Activated T-cell treated with anti-CD3 and anti-CD28 coated beads, Interleukin-2, amount 50 U/mL, for 24 hours (primary cell): ENCODE measurements at regions not wholly inside any gene's neighbourhood (a gene's known extent, or its start where the extent isn't known, plus 50 kb on each side); places are given as distances from the start of the nearest gene placed in this dataset.
"Not testable (repeated sequence)": the region's sequence is repeated elsewhere in the genome, so short reads cannot be mapped to it uniquely, and the experiment has no call there.

ENCODE experiments used
- DNase-seq: peaks from one replicate; pipeline ENCODE4 v3.0.0-alpha.2; 2020
- H3K27ac Mint-ChIP-seq: 2 replicates; pipeline ENCODE4 v1.8.0; 2020; ENCODE audit warnings: mild to moderate bottlenecking, mixed read lengths
- H3K27me3 Mint-ChIP-seq: 2 replicates; pipeline ENCODE4 v1.8.0; 2020; ENCODE audit warnings: mixed read lengths
- H3K36me3 Mint-ChIP-seq: 2 replicates; pipeline ENCODE4 v1.8.0; 2020; ENCODE audit warnings: low read depth, mixed read lengths
- H3K4me1 Mint-ChIP-seq: 2 replicates; pipeline ENCODE4 v1.8.0; 2020; ENCODE audit warnings: low read depth, mixed read lengths
- H3K4me3 Mint-ChIP-seq: 2 replicates; pipeline ENCODE4 v1.8.0; 2020; ENCODE audit warnings: mild to moderate bottlenecking, moderate library complexity, mixed read lengths
- H3K9me3 Mint-ChIP-seq: 2 replicates; pipeline ENCODE4 v1.8.0; 2020; ENCODE audit warnings: mixed read lengths

- not testable (repeated sequence) for H3K9me3 Mint-ChIP-seq, H3K4me1 Mint-ChIP-seq, H3K4me3 Mint-ChIP-seq, H3K36me3 Mint-ChIP-seq, H3K27ac Mint-ChIP-seq, DNase-seq, H3K27me3 Mint-ChIP-seq
Measured at GRCh38 chr15:21731496-21731895, 146.0 kb downstream of the POTEB start.

DNA sequence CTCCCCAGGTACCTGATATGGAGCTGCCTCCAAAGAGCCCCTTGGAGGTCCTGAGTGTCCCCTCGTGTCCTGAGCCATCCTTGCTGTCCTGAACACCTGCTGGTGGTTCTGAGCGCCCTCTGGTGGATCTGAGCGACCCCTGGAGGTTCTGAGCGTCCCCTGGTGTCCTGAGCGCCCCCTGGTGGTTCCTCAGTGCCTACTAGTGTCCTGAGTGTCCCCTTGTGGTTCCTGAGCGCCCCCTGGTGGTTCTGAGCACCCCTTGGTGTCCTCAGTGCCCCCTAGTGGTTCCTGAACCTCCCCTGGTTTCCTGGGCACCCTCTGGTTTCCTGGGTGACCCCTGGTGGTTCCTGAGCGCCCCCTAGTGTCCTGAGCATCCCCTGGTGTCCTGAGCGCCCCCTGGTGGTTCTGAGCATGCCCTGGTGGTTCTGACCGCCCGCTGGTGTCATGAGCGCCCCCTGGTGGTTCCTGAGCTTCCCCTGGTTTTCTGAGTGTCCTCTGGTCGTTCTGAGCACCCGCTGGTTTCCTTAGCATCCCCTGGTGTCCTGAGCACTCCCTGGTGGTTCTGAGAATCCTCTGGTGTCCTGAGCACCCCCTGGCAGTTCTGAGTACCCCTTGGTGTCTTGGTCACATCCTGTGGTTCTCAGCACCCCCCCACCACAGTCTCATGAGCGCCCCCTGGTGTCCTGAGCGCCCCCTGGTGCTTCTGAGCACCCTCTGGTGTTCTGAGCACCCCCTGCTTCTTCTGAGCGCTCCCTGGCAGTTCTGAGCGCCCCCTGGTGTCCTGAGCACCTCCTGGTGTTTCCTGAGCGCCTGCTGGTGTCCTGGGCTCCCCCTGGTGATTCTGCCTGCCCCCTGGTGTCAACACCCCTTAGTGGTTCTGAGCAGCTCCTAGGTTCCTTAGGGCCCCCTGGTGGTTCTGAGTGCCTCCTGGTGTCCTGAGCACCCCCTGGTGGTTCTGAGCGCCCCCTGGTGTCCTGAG lies 146.8 kb downstream of the POTEB start:
- not testable (repeated sequence) for H3K27me3 Mint-ChIP-seq, H3K9me3 Mint-ChIP-seq, H3K36me3 Mint-ChIP-seq, H3K27ac Mint-ChIP-seq, DNase-seq, H3K4me3 Mint-ChIP-seq, H3K4me1 Mint-ChIP-seq

DNA sequence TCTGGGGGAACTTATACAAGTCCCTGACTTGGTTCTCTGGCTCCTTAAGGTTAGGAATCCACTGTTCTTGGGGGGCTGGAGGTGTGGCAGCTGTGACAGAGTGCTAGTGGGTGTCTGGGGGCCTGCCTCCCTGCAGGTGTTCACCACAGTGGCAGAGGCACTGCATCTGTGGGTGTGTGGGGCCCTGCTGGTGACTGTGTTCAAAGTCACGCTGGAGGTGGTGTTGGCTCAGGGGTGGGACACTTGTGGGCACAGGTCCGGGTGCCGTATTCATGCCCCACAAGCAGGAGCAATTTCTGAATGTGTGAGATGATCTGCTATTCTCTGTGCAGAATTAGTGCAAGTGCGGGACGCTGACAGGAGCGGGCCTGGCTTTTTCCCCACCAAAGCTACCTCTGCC lies 152.5 kb downstream of the POTEB start:
- DNase-seq, H3K4me3 Mint-ChIP-seq, H3K36me3 Mint-ChIP-seq, H3K27me3 Mint-ChIP-seq, H3K4me1 Mint-ChIP-seq, H3K27ac Mint-ChIP-seq, H3K9me3 Mint-ChIP-seq: not testable (repeated sequence)

- H3K9me3 Mint-ChIP-seq, H3K4me1 Mint-ChIP-seq, H3K27ac Mint-ChIP-seq, H3K4me3 Mint-ChIP-seq, DNase-seq, H3K36me3 Mint-ChIP-seq, H3K27me3 Mint-ChIP-seq: not testable (repeated sequence)
Measured at GRCh38 chr15:21721115-21721514, 156.4 kb downstream of the POTEB start.

- not testable (repeated sequence) for H3K27me3 Mint-ChIP-seq, H3K27ac Mint-ChIP-seq, H3K4me3 Mint-ChIP-seq, H3K36me3 Mint-ChIP-seq, H3K4me1 Mint-ChIP-seq, H3K9me3 Mint-ChIP-seq, DNase-seq
Measured at GRCh38 chr15:21718779-21719178, 158.8 kb downstream of the POTEB start.

- H3K9me3 Mint-ChIP-seq, H3K36me3 Mint-ChIP-seq, H3K4me1 Mint-ChIP-seq, H3K4me3 Mint-ChIP-seq, DNase-seq, H3K27me3 Mint-ChIP-seq, H3K27ac Mint-ChIP-seq: not testable (repeated sequence)
Measured at GRCh38 chr15:21718108-21718507, 159.4 kb downstream of the POTEB start.

DNA sequence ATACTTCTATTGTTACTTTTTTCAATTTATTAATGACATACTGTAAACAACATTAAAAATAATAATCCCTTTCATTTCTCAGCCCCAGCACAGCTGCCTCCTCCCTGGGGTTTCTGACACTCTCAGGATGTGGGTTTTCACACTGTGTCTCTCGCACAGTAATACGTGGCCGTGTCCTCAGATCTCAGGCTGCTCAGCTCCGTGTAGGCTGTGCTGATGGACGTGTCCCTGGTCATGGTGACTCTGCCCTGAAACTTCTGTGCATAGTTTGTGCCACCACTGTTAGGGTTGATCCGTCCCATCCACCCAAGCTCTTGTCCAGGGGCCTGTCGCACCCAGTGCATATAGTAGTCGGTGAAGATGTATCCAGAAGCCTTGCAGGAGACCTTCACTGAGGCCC lies 159.9 kb downstream of the POTEB start:
- H3K4me3 Mint-ChIP-seq, H3K4me1 Mint-ChIP-seq, DNase-seq, H3K9me3 Mint-ChIP-seq, H3K27ac Mint-ChIP-seq, H3K36me3 Mint-ChIP-seq, H3K27me3 Mint-ChIP-seq: not testable (repeated sequence)

- not testable (repeated sequence) for DNase-seq, H3K27ac Mint-ChIP-seq, H3K36me3 Mint-ChIP-seq
Measured at GRCh38 chr15:21705480-21705879, 172.1 kb downstream of the POTEB start.

DNA sequence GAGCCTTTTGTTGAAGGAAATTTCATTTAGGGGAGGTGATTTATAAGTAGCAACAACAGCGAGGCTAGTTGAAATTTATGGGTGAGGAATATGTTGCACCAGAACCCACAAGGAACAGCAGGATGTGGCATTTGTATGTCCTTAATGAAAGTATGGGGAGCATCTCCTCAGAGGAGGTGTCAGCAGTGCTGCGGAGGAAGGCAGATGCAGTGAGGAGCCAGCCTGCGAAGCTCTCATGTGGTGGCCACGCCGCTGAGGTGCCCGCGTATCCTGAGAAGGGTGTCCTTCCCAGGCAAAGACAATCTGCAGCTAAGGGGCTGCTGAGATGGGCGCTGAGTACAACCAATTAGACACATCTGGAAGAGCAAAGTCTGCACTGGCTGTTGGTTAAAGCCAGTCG lies 178.9 kb downstream of the POTEB start:
- H3K4me1 Mint-ChIP-seq, DNase-seq: not testable (repeated sequence)

More at GRCh38 chr15:21705480-21705879, 172.1 kb downstream of the POTEB start:
- H3K9me3 Mint-ChIP-seq, H3K4me1 Mint-ChIP-seq, H3K27me3 Mint-ChIP-seq, H3K4me3 Mint-ChIP-seq: not testable (repeated sequence)

GRCh38 chr15:21695089-21695488 lies 182.4 kb downstream of the POTEB start:
- not testable (repeated sequence) for H3K27me3 Mint-ChIP-seq, H3K27ac Mint-ChIP-seq, DNase-seq, H3K4me1 Mint-ChIP-seq, H3K9me3 Mint-ChIP-seq, H3K4me3 Mint-ChIP-seq, H3K36me3 Mint-ChIP-seq

More for the DNA sequence above, 178.9 kb downstream of the POTEB start:
- H3K4me3 Mint-ChIP-seq, H3K27me3 Mint-ChIP-seq, H3K9me3 Mint-ChIP-seq, H3K36me3 Mint-ChIP-seq, H3K27ac Mint-ChIP-seq: not testable (repeated sequence)

DNA sequence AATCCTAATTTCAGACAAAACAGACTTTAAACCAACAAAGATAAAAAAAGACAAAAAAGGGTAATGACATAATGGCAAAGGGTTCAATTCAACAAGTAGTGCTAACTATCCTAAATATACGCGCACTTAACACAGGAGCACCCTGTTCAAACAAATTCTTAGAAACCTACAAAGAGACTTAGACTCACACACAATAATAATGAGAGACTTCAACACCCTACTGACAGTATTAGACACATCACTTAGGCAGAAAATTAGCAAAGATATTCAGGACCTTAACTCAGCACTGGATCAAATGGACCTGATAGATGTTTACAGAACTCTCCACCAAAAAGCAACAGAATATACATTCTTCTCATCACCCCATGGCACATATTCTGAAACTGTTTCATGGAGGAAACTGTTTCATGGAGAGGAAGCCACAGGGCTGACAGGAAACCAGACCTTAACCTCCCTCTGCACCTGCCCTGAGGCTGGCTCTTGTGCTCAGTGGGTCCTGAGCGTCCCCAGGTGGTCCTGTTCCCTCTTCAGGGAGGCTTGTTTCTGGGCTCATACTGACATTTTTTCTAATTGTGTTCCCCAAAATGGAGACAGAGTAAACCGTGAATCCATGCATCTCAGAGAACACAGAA lies 184.9 kb downstream of the POTEB start:
- H3K9me3 Mint-ChIP-seq, H3K27me3 Mint-ChIP-seq, H3K4me1 Mint-ChIP-seq, H3K27ac Mint-ChIP-seq, H3K4me3 Mint-ChIP-seq, DNase-seq, H3K36me3 Mint-ChIP-seq: not testable (repeated sequence)

GRCh38 chr15:21656798-21657397 lies 216.6 kb upstream of the POTEB3 start:
- not testable (repeated sequence) for H3K27ac Mint-ChIP-seq, H3K4me1 Mint-ChIP-seq, H3K4me3 Mint-ChIP-seq, H3K27me3 Mint-ChIP-seq, H3K36me3 Mint-ChIP-seq, DNase-seq, H3K9me3 Mint-ChIP-seq

DNA sequence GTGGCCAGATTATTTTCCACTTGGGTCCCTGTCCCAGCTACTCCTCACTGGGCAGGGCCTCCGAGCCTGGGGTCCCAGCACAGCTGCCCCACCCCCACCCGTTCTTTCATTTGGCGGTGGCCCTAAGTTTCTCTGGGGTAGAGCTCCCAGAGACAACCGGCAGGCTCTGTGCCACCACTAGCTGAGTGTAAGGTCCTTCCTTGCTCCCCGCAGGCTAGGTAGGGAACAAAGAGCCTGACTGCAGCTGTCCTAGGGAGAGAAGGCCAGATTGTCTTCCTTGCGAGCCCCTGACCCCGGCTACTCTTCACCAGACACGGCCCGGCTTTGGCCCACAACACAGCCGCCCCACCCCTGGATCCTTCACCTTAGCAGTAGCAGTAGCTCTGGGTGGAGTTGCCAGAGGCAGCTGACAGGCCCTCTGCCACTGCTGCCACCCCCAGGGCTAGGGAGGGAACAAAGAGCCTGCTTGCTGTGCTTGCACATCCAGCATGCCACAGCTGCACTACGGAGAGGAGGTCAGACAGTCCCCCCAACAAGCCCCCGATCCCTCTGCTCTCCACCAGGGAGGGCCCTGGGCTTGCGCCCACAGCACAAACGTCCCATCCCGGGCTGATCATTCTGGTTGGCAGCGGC lies 215.9 kb upstream of the POTEB3 start:
- H3K9me3 Mint-ChIP-seq, H3K36me3 Mint-ChIP-seq, DNase-seq, H3K27ac Mint-ChIP-seq, H3K4me1 Mint-ChIP-seq, H3K27me3 Mint-ChIP-seq, H3K4me3 Mint-ChIP-seq: not testable (repeated sequence)

DNA sequence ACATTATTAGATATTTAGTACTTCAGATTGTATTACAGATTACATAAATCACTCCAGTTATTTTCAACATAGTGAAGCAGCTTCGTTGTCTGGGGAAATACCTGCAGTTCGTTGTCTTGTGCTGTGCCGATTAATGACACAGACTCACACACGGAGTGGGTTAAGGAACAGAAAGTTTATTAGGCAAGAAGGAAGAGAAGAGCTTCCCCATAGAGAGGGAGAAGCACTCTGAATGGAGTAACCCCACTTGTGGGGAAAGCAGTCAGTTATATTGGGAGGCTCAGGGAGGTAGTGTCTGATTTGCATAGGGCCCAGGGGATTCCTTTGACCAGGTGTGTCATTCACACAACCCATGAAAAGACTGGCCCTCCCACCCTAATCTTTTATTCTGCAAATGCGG lies 213.4 kb upstream of the POTEB3 start:
- not testable (repeated sequence) for H3K27me3 Mint-ChIP-seq, H3K4me1 Mint-ChIP-seq, H3K27ac Mint-ChIP-seq, H3K4me3 Mint-ChIP-seq, H3K36me3 Mint-ChIP-seq, H3K9me3 Mint-ChIP-seq, DNase-seq

DNA sequence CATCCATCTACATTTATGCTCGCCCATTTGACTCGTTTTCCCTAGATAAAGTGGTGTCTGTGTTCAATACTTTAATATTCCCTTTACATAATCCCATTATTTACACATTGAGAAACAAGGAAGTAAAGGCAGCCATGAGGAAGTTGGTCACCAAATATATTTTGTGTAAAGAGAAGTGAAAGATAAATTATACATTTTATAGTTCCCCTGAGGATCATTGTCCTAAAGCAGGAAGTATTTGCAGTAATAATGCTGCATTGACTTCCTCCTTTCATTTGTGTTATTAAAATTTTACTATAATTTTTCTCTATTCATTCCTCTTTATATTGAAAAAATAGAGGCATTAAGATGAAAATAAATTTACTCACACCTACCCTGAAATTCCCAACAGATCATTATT lies 198.5 kb upstream of the POTEB3 start:
- H3K4me1 Mint-ChIP-seq, H3K27ac Mint-ChIP-seq, H3K9me3 Mint-ChIP-seq, H3K4me3 Mint-ChIP-seq, DNase-seq, H3K27me3 Mint-ChIP-seq, H3K36me3 Mint-ChIP-seq: not testable (repeated sequence)
